ENCODE measurements at regions not wholly inside any gene's neighbourhood (a gene's known extent, or its start where the extent isn't known, plus 50 kb on each side); places are given as distances from the start of the nearest gene placed in this dataset.
"Not testable (repeated sequence)": the region's sequence is repeated elsewhere in the genome, so short reads cannot be mapped to it uniquely, and the experiment has no call there.

- no peak for DNase-seq (ENCODE audit: low read depth)
Measured at GRCh38 chr1:104163912-104164476, 414.3 kb downstream of the AMY1C start.

DNA sequence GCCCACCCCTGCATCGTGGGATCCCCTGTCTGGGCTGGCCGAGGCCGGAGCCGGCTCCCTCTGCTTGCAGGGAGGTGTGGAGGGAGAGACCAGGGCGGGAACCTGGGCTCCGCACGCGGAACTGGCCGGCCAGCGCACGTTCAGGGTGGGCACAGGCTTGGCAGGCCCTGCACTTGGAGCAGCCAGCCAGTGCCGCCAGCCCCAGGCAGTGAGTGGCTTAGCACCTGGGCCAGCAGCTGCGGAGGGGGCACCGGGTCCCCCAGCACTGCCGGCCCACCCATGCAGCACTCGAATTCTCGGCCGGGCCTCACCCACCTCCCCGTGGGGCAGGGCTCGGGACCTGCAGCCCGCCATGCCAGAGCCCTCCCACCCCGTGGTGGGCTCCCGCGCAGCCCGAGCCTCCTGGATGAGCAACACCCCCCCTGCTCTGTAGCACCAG is 422.6 kb downstream of the AMY1C start:
- no peak for DNase-seq (ENCODE audit: low read depth)

- DNase-seq (ENCODE audit: low read depth), result no peak
Measured at GRCh38 chr1:104182251-104182650, 432.6 kb downstream of the AMY1C start.

- DNase-seq (ENCODE audit: low read depth), result no peak
Measured at GRCh38 chr1:104189207-104189606, 439.5 kb downstream of the AMY1C start.

DNA sequence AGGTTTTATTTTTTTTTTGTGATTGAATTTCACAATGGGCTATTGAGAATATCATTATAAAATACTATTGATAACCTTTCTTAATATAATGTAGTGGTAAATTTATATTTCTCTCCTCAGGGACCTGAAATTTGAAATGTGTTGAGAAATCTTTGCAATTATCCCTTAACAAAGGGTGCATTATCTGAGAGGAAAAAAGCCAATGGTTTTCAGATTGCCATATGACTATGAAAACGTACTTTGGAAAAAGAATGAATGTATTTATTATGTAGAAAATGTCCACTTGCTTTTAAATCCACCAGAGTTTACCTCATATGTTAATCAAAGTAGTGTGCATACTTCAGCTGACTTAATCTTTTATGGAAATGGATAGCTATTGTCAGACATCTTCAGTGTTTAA is 441.1 kb downstream of the AMY1C start:
- DNase-seq (ENCODE audit: low read depth), result no peak

GRCh38 chr1:104195395-104195794 is 445.7 kb downstream of the AMY1C start:
- DNase-seq (ENCODE audit: low read depth), result peak; percentile 28

GRCh38 chr1:104196136-104196535 is 446.4 kb downstream of the AMY1C start:
- DNase-seq (ENCODE audit: low read depth), result no peak

DNA sequence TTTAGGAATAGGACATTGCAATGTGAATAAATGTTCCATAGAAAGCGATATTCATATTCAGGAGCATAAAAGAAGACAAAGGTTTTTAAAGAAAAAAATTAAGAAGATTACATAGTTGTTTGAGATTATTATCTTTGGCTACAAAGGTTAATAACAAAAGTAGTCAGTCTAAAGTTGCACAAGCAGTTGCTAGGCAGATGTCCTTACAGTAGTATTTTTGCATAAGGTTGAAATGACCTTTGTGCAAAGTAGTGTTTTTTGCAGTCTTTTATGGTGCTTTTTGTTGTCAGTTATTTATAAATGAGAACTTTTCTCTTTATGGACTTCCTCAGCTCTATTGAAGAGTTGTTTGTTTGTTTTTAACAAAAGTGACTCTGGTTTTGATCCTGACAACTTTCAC is 447.8 kb downstream of the AMY1C start:
- DNase-seq (ENCODE audit: low read depth), result no peak

DNA sequence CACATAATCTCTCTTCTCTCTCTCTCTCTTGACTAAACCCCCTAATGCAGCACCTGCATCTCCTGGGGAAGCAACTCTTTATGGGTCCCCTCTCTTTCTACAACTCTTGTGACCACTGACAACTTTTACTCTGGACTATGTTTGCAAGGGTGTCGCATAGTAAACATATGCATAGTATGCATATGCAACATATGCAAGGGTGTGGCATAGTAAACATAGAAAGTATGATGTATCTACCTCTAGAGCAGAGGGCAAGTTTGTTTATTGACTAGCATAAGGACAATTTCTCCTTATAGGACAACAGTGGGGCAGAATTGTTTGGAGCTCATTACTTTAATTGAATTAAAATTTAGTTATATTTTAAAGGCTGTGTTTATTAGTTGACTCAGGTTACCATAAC is 462.5 kb downstream of the AMY1C start:
- DNase-seq (ENCODE audit: low read depth), result no peak

DNA sequence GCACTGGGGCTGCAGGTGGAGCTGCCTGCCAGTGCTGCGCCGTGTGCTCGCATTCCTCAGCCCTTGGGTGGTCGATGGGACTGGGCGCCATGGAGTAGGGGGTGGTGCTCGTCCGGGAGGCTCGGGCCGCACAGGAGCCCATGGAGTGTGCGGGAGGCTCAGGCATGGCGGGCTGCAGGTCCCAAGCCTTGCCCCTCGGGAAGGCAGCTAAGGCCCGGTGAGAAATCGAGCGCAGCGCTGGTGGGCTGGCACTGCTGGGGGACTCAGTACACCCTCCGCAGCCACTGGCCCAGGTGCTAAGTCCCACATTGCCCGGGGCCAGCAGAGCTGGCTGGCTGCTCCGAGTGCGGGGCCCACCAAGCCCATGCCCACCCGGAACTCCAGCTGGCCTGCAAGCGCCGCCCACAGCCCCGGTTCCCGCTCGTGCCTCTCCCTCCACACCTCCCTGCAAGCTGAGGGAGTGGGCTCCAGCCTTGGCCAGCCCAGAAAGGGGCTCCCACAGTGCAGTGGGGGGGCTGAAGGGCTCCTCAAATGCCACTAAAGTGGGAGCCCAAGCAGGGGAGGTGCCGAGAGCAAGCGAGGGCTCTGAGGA is 467.8 kb downstream of the AMY1C start:
- not testable (repeated sequence) for DNase-seq (ENCODE audit: low read depth)

DNA sequence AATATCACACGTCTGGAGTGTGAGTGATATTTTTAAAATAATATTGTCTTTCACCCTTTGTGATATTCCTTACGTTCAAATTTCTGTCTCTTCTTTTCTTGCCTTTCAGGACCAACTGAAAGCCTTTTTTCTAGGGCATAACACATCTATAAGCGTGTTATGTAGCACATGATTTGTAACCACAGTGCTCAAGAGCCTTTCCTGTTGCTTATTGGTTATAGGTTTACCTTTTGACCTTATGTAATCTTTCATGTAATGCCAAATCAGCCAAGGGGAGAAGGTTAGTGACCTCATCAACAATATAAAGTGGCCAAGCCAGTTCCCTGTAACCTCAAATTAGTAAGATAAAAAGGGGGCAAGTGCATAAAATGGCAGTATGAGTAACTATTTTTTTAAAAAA is 480.2 kb downstream of the AMY1C start:
- no peak for DNase-seq (ENCODE audit: low read depth)

- no peak for DNase-seq (ENCODE audit: low read depth)
Measured at GRCh38 chr1:104231676-104232075, 482.0 kb downstream of the AMY1C start.

DNA sequence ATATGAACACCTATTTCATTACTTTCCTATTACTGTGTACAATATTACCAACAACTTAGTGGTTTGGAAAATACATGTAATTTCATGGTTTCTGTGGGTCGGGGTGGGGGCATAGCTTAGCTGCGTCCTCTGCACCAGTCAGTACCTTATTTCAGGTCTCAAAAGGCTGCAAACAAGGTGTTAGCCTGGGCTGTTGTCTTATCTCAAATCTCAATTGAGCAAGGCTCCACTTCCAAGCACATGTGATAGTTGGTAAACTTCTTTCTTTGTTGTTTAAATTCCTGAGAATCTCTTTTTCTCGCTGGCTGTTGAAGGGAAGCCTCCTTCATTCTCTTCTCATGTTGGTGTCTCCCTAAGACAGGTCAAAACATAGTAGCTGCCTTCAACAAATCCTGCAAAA is 485.4 kb downstream of the AMY1C start:
- no peak for DNase-seq (ENCODE audit: low read depth)

DNA sequence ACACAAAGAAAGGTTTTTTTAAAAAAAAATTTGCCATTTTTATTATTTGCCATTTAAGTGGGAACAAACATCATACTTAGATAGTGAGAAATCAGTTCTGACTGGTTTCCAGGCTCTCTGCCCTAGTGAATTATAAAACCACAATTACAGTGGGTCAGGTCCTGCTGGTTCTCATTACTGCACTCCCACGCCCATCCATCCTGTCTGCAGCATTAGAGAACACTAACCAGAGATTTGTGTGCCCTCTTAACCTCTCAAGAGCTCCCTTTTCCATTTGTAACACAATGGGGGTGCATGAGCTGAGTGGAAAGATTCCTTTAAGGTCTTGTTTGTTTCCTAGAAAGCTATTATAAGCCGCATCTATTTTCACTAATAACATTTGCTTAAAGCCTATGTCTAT is 489.3 kb downstream of the AMY1C start:
- no peak for DNase-seq (ENCODE audit: low read depth)

GRCh38 chr1:104248385-104248784 is 498.7 kb downstream of the AMY1C start:
- DNase-seq (ENCODE audit: low read depth), result no peak

- no peak for DNase-seq (ENCODE audit: low read depth)
Measured at GRCh38 chr1:104259481-104259880, 509.8 kb downstream of the AMY1C start.

- not testable (repeated sequence) for DNase-seq (ENCODE audit: low read depth)
Measured at GRCh38 chr1:104263110-104263509, 513.4 kb downstream of the AMY1C start.

GRCh38 chr1:104264521-104264920 is 514.8 kb downstream of the AMY1C start:
- DNase-seq (ENCODE audit: low read depth), result no peak

DNA sequence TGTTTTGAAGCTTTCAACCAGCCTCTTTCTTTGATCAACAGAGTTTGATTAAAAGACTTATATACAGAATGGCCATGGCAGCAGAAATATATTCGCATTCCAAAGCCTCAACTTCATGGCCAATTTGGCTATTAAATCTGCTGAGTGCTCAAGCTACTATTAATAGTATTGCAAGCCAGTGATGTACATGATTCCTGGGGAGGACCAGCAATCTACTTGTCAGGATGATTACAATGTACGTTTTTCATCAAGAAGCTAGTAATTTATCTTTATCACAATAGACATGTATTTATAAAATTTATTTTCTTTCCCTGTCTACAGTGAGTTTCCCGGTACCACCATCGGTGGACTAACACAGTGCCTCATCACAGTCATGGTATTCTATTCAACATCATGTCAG is 515.5 kb downstream of the AMY1C start:
- DNase-seq (ENCODE audit: low read depth), result no peak

DNA sequence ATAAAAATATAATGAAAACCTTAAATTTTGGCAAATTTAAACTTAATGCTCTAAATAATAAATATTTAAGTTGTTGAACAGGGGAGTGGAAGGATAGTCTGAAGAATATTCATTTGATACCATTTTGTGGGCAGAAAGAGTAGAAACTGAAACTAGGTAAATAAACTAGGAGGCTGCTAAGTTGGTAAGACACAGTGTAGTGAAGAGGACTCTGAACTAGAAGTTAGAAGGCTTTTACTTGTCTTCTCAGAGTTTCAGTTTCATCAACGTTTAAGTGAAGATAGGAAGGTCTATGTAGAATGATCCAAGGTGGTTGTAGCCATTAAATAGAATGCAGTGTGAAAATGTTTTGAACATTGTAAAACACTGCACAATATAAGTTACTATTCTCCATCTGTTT is 516.9 kb downstream of the AMY1C start:
- DNase-seq (ENCODE audit: low read depth), result no peak

DNA sequence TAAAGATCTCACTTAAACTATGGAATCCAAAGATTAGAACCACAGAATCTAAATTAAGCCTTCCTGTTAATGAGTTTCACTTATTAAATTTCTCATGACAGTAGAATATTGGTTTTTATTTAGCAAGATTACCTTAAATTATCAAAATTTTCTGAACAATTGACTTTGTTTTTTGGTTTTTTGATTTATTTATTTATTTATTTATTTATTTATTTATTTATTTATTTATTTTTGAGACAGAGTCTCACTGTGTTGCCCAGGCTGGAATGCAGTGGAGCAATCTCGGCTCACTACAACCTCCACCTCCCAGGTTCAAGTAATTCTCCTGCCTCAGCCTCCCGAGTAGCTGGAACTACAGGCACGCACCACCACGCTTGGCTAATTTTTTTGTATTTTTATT is 538.6 kb downstream of the AMY1C start:
- not testable (repeated sequence) for DNase-seq (ENCODE audit: low read depth)

- DNase-seq (ENCODE audit: low read depth), result no peak
Measured at GRCh38 chr1:104291156-104291555, 541.5 kb downstream of the AMY1C start.

DNA sequence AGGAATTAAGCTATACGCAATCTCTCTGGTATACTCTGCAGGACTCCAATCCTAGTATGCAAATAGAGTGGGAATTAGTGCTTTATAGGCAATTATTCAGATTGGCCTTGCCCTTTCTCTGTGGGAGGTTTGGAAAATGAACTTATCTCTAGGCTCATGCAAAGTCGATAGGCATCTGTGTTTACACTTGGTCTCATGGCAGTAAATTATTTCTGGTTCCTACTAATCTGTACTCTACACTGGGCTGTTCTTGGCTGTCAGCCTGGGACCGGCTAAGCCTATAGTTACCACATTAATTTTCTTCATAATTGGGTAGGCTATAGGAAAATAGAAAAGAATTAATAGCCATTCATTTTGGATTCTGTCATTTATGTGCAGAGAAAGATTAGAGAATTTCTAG is 544.6 kb downstream of the AMY1C start:
- no peak for DNase-seq (ENCODE audit: low read depth)

DNA sequence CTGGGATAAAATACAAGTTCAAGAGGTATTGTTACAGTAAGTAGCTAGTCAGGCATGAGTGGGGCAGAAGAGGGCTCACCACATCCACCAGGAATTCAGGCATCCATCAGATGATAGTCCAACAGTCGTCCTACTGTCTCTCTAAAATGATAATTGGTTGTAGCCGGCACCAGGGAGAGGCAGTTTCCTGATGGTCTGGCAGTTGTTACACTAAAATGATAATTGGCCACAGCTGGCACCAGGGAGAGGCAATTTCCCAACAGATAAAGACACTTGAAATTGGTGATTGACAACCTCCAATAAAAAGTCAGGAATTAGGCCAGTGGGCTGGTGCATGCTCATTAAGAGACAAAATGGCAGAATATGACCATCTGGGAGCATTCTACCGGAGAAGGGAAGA is 545.8 kb downstream of the AMY1C start:
- no peak for DNase-seq (ENCODE audit: low read depth)

Data from M059J (cell line).